Endothelial cell of umbilical vein (primary cell): ENCODE measurements at regions not wholly inside any gene's neighbourhood (a gene's known extent, or its start where the extent isn't known, plus 50 kb on each side); places are given as distances from the start of the nearest gene placed in this dataset.

Source experiments
- CTCF ChIP-seq, 2 donors: IDR thresholded peaks; 1 replicate in 1 of 2; 2 replicates in 1 of 2; pipeline ENCODE4 v1.5.1; 2011; ENCODE audit warnings: low read length in 2 of 2, mild to moderate bottlenecking in 2 of 2, moderate library complexity in 2 of 2, control low read depth in 1 of 2, inconsistent platforms in 1 of 2, low read depth in 1 of 2; ENCODE audit not compliant: insufficient read depth in 1 of 2; ENCODE audit errors: extremely low read depth in 1 of 2
- EZH2 ChIP-seq: IDR thresholded peaks from 2 replicates; pipeline ENCODE4 v1.6.1; 2012; ENCODE audit warnings: borderline replicate concordance, low read depth, mild to moderate bottlenecking, moderate library complexity, low read length, inconsistent platforms; ENCODE audit not compliant: severe bottlenecking
- FOS ChIP-seq: IDR thresholded peaks from 2 replicates; pipeline ENCODE4 v1.6.1; 2011; ENCODE audit warnings: mild to moderate bottlenecking, low read length, moderate library complexity, borderline replicate concordance; ENCODE audit not compliant: insufficient read depth
- GATA2 ChIP-seq: IDR thresholded peaks from 2 replicates; pipeline ENCODE4 v1.7.0; 2011; ENCODE audit warnings: low read depth, mild to moderate bottlenecking, moderate library complexity, mixed read lengths, low read length; ENCODE audit not compliant: insufficient read length, insufficient read depth
- JUN ChIP-seq: IDR thresholded peaks from 2 replicates; pipeline ENCODE4 v1.6.1; 2011; ENCODE audit warnings: borderline replicate concordance, low read depth; ENCODE audit not compliant: insufficient read length, insufficient read depth
- MAX ChIP-seq: IDR thresholded peaks from 2 replicates; pipeline ENCODE4 v1.6.1; 2011; ENCODE audit not compliant: insufficient read depth, insufficient read length
- MYC ChIP-seq: IDR thresholded peaks from one replicate; pipeline ENCODE4 v1.6.1; 2011; ENCODE audit warnings: mild to moderate bottlenecking, low read depth, low read length
- POLR2A ChIP-seq: IDR thresholded peaks from 2 replicates; pipeline ENCODE4 v1.6.1; 2012; ENCODE audit warnings: low read depth, mild to moderate bottlenecking, control low read depth, low read length
- POLR2AphosphoS5 ChIP-seq: IDR thresholded peaks from 2 replicates; pipeline ENCODE4 v1.6.1; 2012; ENCODE audit warnings: low read depth, mild to moderate bottlenecking, control low read depth, low read length, moderate library complexity; ENCODE audit not compliant: insufficient read depth

- TF ChIP-seq EZH2: no peak
- no peak for TF ChIP-seq CTCF (IDR thresholded peaks at IDR 0.05; ENCODE audit: extremely low read depth in 1 of 2, insufficient read depth in 1 of 2, low read depth in 1 of 2, low read length in 2 of 2)
- no peak for TF ChIP-seq POLR2AphosphoS5
- no peak for TF ChIP-seq MAX
- no peak for TF ChIP-seq GATA2
- no peak for TF ChIP-seq POLR2A
- no peak for TF ChIP-seq JUN
- no peak for TF ChIP-seq FOS
- TF ChIP-seq MYC: no peak
These were observed 200.8 kb downstream of the RGS3 start for GRCh38 chr9:113664181-113664875.
